ENCODE measurements at regions not wholly inside any gene's neighbourhood (a gene's known extent, or its start where the extent isn't known, plus 50 kb on each side); places are given as distances from the start of the nearest gene placed in this dataset.

DNA sequence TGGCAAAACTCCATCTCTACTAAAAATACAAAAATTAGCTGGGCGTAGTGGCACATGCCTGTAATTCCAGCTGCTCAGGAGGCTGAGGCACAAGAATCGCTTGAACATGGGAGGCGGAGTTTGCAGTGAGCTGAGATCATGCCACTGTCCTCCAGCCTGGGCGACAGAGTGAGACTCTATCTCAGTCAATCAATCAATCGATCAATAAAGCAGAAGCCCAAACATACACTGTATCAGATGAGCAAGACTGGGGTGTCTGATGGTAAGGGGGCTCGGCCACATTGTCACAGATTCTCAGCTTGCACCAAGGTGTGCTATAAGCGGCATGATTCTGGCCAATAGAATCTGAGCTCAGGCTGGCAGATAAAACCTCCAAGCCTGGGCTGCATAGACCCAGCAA lies 261.1 kb downstream of the BUD13 start:
- TF ChIP-seq SIN3A (IDR thresholded peaks at IDR 0.05; ENCODE audit: borderline replicate concordance, low read depth, low read length) (no peak), POLR2AphosphoS5 (IDR thresholded peaks at IDR 0.05; ENCODE audit: low read depth, low read length) (no peak), RAD21 (IDR thresholded peaks at IDR 0.05; ENCODE audit: low read length) (no peak), EP300 (IDR thresholded peaks at IDR 0.05; ENCODE audit: borderline replicate concordance in 1 of 2, low read depth in 1 of 2, low read length in 1 of 2) (no peak), MXI1 (IDR thresholded peaks at IDR 0.05; ENCODE audit: low read depth, low read length) (no peak), RCOR1 (IDR thresholded peaks at IDR 0.05; ENCODE audit: low read length) (no peak), ELF1 (IDR thresholded peaks at IDR 0.05) (no peak)
- TF ChIP-seq, protein P1, sequence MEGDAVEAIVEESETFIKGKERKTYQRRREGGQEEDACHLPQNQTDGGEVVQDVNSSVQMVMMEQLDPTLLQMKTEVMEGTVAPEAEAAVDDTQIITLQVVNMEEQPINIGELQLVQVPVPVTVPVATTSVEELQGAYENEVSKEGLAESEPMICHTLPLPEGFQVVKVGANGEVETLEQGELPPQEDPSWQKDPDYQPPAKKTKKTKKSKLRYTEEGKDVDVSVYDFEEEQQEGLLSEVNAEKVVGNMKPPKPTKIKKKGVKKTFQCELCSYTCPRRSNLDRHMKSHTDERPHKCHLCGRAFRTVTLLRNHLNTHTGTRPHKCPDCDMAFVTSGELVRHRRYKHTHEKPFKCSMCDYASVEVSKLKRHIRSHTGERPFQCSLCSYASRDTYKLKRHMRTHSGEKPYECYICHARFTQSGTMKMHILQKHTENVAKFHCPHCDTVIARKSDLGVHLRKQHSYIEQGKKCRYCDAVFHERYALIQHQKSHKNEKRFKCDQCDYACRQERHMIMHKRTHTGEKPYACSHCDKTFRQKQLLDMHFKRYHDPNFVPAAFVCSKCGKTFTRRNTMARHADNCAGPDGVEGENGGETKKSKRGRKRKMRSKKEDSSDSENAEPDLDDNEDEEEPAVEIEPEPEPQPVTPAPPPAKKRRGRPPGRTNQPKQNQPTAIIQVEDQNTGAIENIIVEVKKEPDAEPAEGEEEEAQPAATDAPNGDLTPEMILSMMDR (IDR thresholded peaks at IDR 0.05), result no peak

Data from SK-N-SH (cell line).